ENCODE measurements at regions not wholly inside any gene's neighbourhood (a gene's known extent, or its start where the extent isn't known, plus 50 kb on each side); places are given as distances from the start of the nearest gene placed in this dataset.

DNA sequence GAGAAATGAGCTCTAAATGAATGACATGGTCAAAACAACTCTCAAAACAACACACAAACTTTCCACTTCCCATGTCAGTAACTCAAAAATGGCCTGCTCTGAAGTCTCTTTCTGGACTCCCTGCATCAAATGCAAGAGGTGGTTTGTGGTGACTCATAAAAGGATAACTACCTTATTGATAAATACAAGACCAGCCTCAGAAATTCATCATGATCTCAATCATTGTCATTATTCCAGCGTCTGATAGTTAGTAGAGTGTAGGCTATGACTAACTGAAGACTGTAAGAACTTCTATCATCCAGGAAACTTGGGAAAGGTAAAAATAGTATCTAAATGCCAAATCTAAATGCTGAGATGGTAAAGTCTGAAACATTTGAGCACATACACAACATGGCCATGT is 369.4 kb downstream of the BMP2 start:
- TF ChIP-seq, protein P1, sequence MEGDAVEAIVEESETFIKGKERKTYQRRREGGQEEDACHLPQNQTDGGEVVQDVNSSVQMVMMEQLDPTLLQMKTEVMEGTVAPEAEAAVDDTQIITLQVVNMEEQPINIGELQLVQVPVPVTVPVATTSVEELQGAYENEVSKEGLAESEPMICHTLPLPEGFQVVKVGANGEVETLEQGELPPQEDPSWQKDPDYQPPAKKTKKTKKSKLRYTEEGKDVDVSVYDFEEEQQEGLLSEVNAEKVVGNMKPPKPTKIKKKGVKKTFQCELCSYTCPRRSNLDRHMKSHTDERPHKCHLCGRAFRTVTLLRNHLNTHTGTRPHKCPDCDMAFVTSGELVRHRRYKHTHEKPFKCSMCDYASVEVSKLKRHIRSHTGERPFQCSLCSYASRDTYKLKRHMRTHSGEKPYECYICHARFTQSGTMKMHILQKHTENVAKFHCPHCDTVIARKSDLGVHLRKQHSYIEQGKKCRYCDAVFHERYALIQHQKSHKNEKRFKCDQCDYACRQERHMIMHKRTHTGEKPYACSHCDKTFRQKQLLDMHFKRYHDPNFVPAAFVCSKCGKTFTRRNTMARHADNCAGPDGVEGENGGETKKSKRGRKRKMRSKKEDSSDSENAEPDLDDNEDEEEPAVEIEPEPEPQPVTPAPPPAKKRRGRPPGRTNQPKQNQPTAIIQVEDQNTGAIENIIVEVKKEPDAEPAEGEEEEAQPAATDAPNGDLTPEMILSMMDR (IDR thresholded peaks at IDR 0.05): no peak
- H3K4me1 ChIP-seq: no peaks in the 10 kb centered on the region
- H3K4me3 ChIP-seq: no peak overlapping the region
- intact Hi-C loops (cut with DNase I): no loop called here
- H3K27me3 ChIP-seq: peaks cover 0 to 18% (median 0%) of the 10 kb centered on the region in 4 donors
- ATAC-seq: no peak
- WGBS, 2 donors: 74 to 85% methylated on average over 1 of the region's 1 CpG
- H3K9me3 ChIP-seq: no peaks in the 10 kb centered on the region
- H3K36me3 ChIP-seq: no peaks in the 10 kb centered on the region
- H3K27ac ChIP-seq: no peak overlapping the region
- no peak for DNase-seq
- FAIRE-seq: no peak

GRCh38 chr20:7137395-7138151 is 370.1 kb downstream of the BMP2 start:
- TF ChIP-seq, protein P1 (IDR thresholded peaks at IDR 0.05): no peak
- Histone ChIP-seq H3K4me1 (no peaks in the 10 kb centered on the region), H3K27me3 (peaks cover 0 to 18% (median 0%) of the 10 kb centered on the region in 4 donors), H3K27ac (no peak overlapping the region), H3K9me3 (no peaks in the 10 kb centered on the region), H3K4me3 (no peak overlapping the region), H3K36me3 (no peaks in the 10 kb centered on the region)
- 35 to 51% methylated on average over 4 of the region's 4 CpGs for WGBS, 2 donors
- ATAC-seq (no peak), FAIRE-seq (no peak), DNase-seq (no peak)
- intact Hi-C loops (cut with DNase I): no loop called here

- TF ChIP-seq, protein P1 (IDR thresholded peaks at IDR 0.05): no peak
- FAIRE-seq: no peak
- Histone ChIP-seq H3K4me1 (no peaks in the 10 kb centered on the region), H3K9me3 (no peaks in the 10 kb centered on the region), H3K36me3 (no peaks in the 10 kb centered on the region), H3K27ac (no peak overlapping the region), H3K4me3 (no peak overlapping the region), H3K27me3 (peaks cover 0 to 4% (median 0%) of the 10 kb centered on the region in 4 donors)
- intact Hi-C loops (cut with DNase I): no loop called here
- no peak for ATAC-seq
- no peak for DNase-seq
- 29 to 49% methylated on average over 2 of the region's 2 CpGs for WGBS, 2 donors
Measured at GRCh38 chr20:7144464-7144863, 377.0 kb downstream of the BMP2 start.

GRCh38 chr20:7146552-7147219 is 379.2 kb downstream of the BMP2 start:
- intact Hi-C loops (cut with DNase I): no loop called here
- H3K27me3 ChIP-seq: no peaks in the 10 kb centered on the region
- ATAC-seq: no peak
- no peak overlapping the region for H3K4me3 ChIP-seq
- FAIRE-seq: no peak
- H3K9me3 ChIP-seq: no peaks in the 10 kb centered on the region
- 44 to 51% methylated on average over 10 of the region's 10 CpGs for WGBS, 2 donors
- no peaks in the 10 kb centered on the region for H3K4me1 ChIP-seq
- H3K27ac ChIP-seq: no peak overlapping the region
- TF ChIP-seq, protein P1 (IDR thresholded peaks at IDR 0.05): no peak
- no peaks in the 10 kb centered on the region for H3K36me3 ChIP-seq
- DNase-seq: no peak

GRCh38 chr20:7147220-7147601 is 379.7 kb downstream of the BMP2 start:
- Histone ChIP-seq H3K27ac (no peak overlapping the region), H3K27me3 (no peaks in the 10 kb centered on the region), H3K4me1 (no peaks in the 10 kb centered on the region), H3K36me3 (no peaks in the 10 kb centered on the region), H3K9me3 (no peaks in the 10 kb centered on the region), H3K4me3 (no peak overlapping the region)
- 19 to 20% methylated on average over 4 of the region's 4 CpGs for WGBS, 2 donors
- ATAC-seq: no peak
- no peak for FAIRE-seq
- DNase-seq: no peak
- TF ChIP-seq, protein P1 (IDR thresholded peaks at IDR 0.05): no peak
- intact Hi-C loops (cut with DNase I): no loop called here
